ENCODE measurements at regions not wholly inside any gene's neighbourhood (a gene's known extent, or its start where the extent isn't known, plus 50 kb on each side); places are given as distances from the start of the nearest gene placed in this dataset.

GRCh38 chr4:96497621-96498020, 657.7 kb downstream of the PDHA2 start:
- no peak for FAIRE-seq
- no peak for DNase-seq (ENCODE audit: extremely low spot score, insufficient read length, low read depth)

- no peak for FAIRE-seq
These were observed 664.5 kb downstream of the PDHA2 start for GRCh38 chr4:96504386-96504785.

GRCh38 chr4:96509039-96509741, 669.3 kb downstream of the PDHA2 start:
- FAIRE-seq, result no peak
- DNase-seq (ENCODE audit: extremely low spot score, insufficient read length, low read depth), result no peak

More at GRCh38 chr4:96504386-96504785, 664.5 kb downstream of the PDHA2 start:
- no peak for DNase-seq (ENCODE audit: extremely low spot score, insufficient read length, low read depth)

- DNase-seq (ENCODE audit: extremely low spot score, insufficient read length, low read depth) (no peak), FAIRE-seq (no peak)
These were observed 679.4 kb downstream of the PDHA2 start for GRCh38 chr4:96519291-96519690.

GRCh38 chr4:96521046-96521536, 681.2 kb downstream of the PDHA2 start:
- no peak for FAIRE-seq
- DNase-seq (ENCODE audit: extremely low spot score, insufficient read length, low read depth), result no peak

- FAIRE-seq, result no peak
These were observed 683.7 kb downstream of the PDHA2 start for GRCh38 chr4:96523611-96524010.

GRCh38 chr4:96524311-96524875, 684.5 kb downstream of the PDHA2 start:
- DNase-seq (ENCODE audit: extremely low spot score, insufficient read length, low read depth), result no peak

More at GRCh38 chr4:96523611-96524010, 683.7 kb downstream of the PDHA2 start:
- DNase-seq (ENCODE audit: extremely low spot score, insufficient read length, low read depth), result no peak

GRCh38 chr4:96525898-96526297, 686.0 kb downstream of the PDHA2 start:
- no peak for FAIRE-seq
- DNase-seq (ENCODE audit: extremely low spot score, insufficient read length, low read depth), result no peak

More at GRCh38 chr4:96524311-96524875, 684.5 kb downstream of the PDHA2 start:
- no peak for FAIRE-seq

- no peak for FAIRE-seq
- no peak for DNase-seq (ENCODE audit: extremely low spot score, insufficient read length, low read depth)
These were observed 686.7 kb downstream of the PDHA2 start for GRCh38 chr4:96526625-96527024.

GRCh38 chr4:96531836-96532235, 691.9 kb downstream of the PDHA2 start:
- no peak for FAIRE-seq
- DNase-seq (ENCODE audit: extremely low spot score, insufficient read length, low read depth), result no peak

GRCh38 chr4:96543346-96543745, 703.5 kb downstream of the PDHA2 start:
- DNase-seq (ENCODE audit: extremely low spot score, insufficient read length, low read depth), result no peak
- no peak for FAIRE-seq

- DNase-seq (ENCODE audit: extremely low spot score, insufficient read length, low read depth) (no peak), FAIRE-seq (no peak)
These were observed 718.6 kb downstream of the PDHA2 start for GRCh38 chr4:96558466-96558865.

GRCh38 chr4:96566755-96567154, 726.9 kb downstream of the PDHA2 start:
- DNase-seq (ENCODE audit: extremely low spot score, insufficient read length, low read depth) (no peak), FAIRE-seq (no peak)

GRCh38 chr4:96585304-96585703, 745.4 kb downstream of the PDHA2 start:
- DNase-seq (ENCODE audit: extremely low spot score, insufficient read length, low read depth), result no peak
- no peak for FAIRE-seq

GRCh38 chr4:96593422-96593821, 753.5 kb downstream of the PDHA2 start:
- FAIRE-seq, result no peak

GRCh38 chr4:96598465-96598864, 758.6 kb downstream of the PDHA2 start:
- FAIRE-seq (no peak), DNase-seq (ENCODE audit: extremely low spot score, insufficient read length, low read depth) (no peak)

More at GRCh38 chr4:96593422-96593821, 753.5 kb downstream of the PDHA2 start:
- DNase-seq (ENCODE audit: extremely low spot score, insufficient read length, low read depth), result no peak

- FAIRE-seq, result no peak
- DNase-seq (ENCODE audit: extremely low spot score, insufficient read length, low read depth), result no peak
These were observed 759.9 kb downstream of the PDHA2 start for GRCh38 chr4:96599752-96600151.

GRCh38 chr4:96602661-96603060, 762.8 kb downstream of the PDHA2 start:
- DNase-seq (ENCODE audit: extremely low spot score, insufficient read length, low read depth) (no peak), FAIRE-seq (no peak)

GRCh38 chr4:96603641-96604040, 763.7 kb downstream of the PDHA2 start:
- no peak for FAIRE-seq

GRCh38 chr4:96606451-96606850, 766.6 kb downstream of the PDHA2 start:
- no peak for DNase-seq (ENCODE audit: extremely low spot score, insufficient read length, low read depth)
- no peak for FAIRE-seq

More at GRCh38 chr4:96603641-96604040, 763.7 kb downstream of the PDHA2 start:
- no peak for DNase-seq (ENCODE audit: extremely low spot score, insufficient read length, low read depth)

- DNase-seq (ENCODE audit: extremely low spot score, insufficient read length, low read depth), result no peak
- FAIRE-seq, result no peak
These were observed 786.1 kb downstream of the PDHA2 start for GRCh38 chr4:96626023-96626422.

Measured in GM18507 (cell line).